ENCODE measurements at regions not wholly inside any gene's neighbourhood (a gene's known extent, or its start where the extent isn't known, plus 50 kb on each side); places are given as distances from the start of the nearest gene placed in this dataset.

GRCh38 chr5:120367896-120368634, 96.0 kb upstream of the PRR16 start:
- Histone ChIP-seq H2BK5ac (ENCODE audit: low read length) (no peak overlapping the region), H3K23ac (ENCODE audit: low read depth, low read length, poor library complexity) (peak overlapping the region; percentile 49), H3K4me1 (ENCODE audit: control insufficient read depth in 2 of 2, insufficient read depth in 1 of 2, low read depth in 1 of 2, low read length in 2 of 2) (no peaks in the 10 kb centered on the region), H3K4me3 (ENCODE audit: low read length in 2 of 2) (no peak overlapping the region), H3K27ac (replicated peaks; ENCODE audit: low read length) (no peak overlapping the region), H3K9me3 (replicated peaks in 1 of 2; ENCODE audit: control insufficient read depth in 2 of 2, insufficient read depth in 1 of 2, low read depth in 1 of 2, low read length in 2 of 2) (peaks cover 0 to 9% of the 10 kb centered on the region in 2 donors), H2BK120ac (ENCODE audit: low read depth, low read length) (no peak overlapping the region), H3K36me3 (replicated peaks in 1 of 2; ENCODE audit: control insufficient read depth in 2 of 2, insufficient read depth in 2 of 2, low read length in 2 of 2) (no peaks in the 10 kb centered on the region), H4K8ac (ENCODE audit: low read depth, low read length) (no peak overlapping the region), H2AFZ (ENCODE audit: low read length) (no peak overlapping the region), H3K18ac (ENCODE audit: low read length) (peak overlapping the region; percentile 72), H2BK12ac (ENCODE audit: low read length) (no peak overlapping the region), H3K4ac (ENCODE audit: low read length) (no peak overlapping the region), H2AK5ac (ENCODE audit: low read depth, low read length) (no peak overlapping the region), H3K9ac (ENCODE audit: low read depth, low read length, poor library complexity) (no peak overlapping the region), H3K14ac (ENCODE audit: low read length) (no peak overlapping the region), H3K27me3 (ENCODE audit: control insufficient read depth in 3 of 3, insufficient read depth in 3 of 3, low read depth in 1 of 3, low read length in 3 of 3) (no peaks in the 10 kb centered on the region), H4K91ac (ENCODE audit: low read depth, low read length, poor library complexity) (no peak overlapping the region), H3K4me2 (ENCODE audit: insufficient read depth, low read length, poor library complexity, severe bottlenecking) (no peak overlapping the region), H2BK15ac (ENCODE audit: low read length) (no peak overlapping the region), H3K79me1 (ENCODE audit: low read depth, low read length) (no peaks in the 10 kb centered on the region)
- no peak for DNase-seq (ENCODE audit: low spot score)
- WGBS, 2 donors (ENCODE audit: extremely low coverage in 2 of 2, insufficient read length in 2 of 2, insufficient replicate concordance in 1 of 2), result no CpG with 5 or more reads among the region's 13 CpGs

- H3K4me2 ChIP-seq (ENCODE audit: insufficient read depth, low read length, poor library complexity, severe bottlenecking), result no peak overlapping the region
- no peaks in the 10 kb centered on the region for H3K36me3 ChIP-seq (replicated peaks in 1 of 2; ENCODE audit: control insufficient read depth in 2 of 2, insufficient read depth in 2 of 2, low read length in 2 of 2)
- no peak overlapping the region for H2BK5ac ChIP-seq (ENCODE audit: low read length)
- H3K79me1 ChIP-seq (ENCODE audit: low read depth, low read length), result no peaks in the 10 kb centered on the region
- no peak overlapping the region for H3K14ac ChIP-seq (ENCODE audit: low read length)
- DNase-seq (ENCODE audit: low spot score), result no peak
- H3K23ac ChIP-seq (ENCODE audit: low read depth, low read length, poor library complexity), result no peak overlapping the region
- H3K4ac ChIP-seq (ENCODE audit: low read length), result no peak overlapping the region
- H3K18ac ChIP-seq (ENCODE audit: low read length), result peak overlapping the region; percentile 72
- no peak overlapping the region for H3K27ac ChIP-seq (replicated peaks; ENCODE audit: low read length)
- no peak overlapping the region for H2AK5ac ChIP-seq (ENCODE audit: low read depth, low read length)
- H2BK12ac ChIP-seq (ENCODE audit: low read length), result peak overlapping the region; percentile 77
- WGBS, 2 donors (ENCODE audit: extremely low coverage in 2 of 2, insufficient read length in 2 of 2, insufficient replicate concordance in 1 of 2), result no CpG with 5 or more reads among the region's 8 CpGs
- H3K4me3 ChIP-seq (ENCODE audit: low read length in 2 of 2), result peak overlapping the region in 1 of 2 donors; percentile 35
- H2BK120ac ChIP-seq (ENCODE audit: low read depth, low read length), result peak overlapping the region; percentile 52
- H3K9ac ChIP-seq (ENCODE audit: low read depth, low read length, poor library complexity), result no peak overlapping the region
- H2BK15ac ChIP-seq (ENCODE audit: low read length), result no peak overlapping the region
- no peak overlapping the region for H4K8ac ChIP-seq (ENCODE audit: low read depth, low read length)
- no peak overlapping the region for H2AFZ ChIP-seq (ENCODE audit: low read length)
- no peaks in the 10 kb centered on the region for H3K4me1 ChIP-seq (ENCODE audit: control insufficient read depth in 2 of 2, insufficient read depth in 1 of 2, low read depth in 1 of 2, low read length in 2 of 2)
- no peaks in the 10 kb centered on the region for H3K27me3 ChIP-seq (ENCODE audit: control insufficient read depth in 3 of 3, insufficient read depth in 3 of 3, low read depth in 1 of 3, low read length in 3 of 3)
- no peak overlapping the region for H4K91ac ChIP-seq (ENCODE audit: low read depth, low read length, poor library complexity)
- H3K9me3 ChIP-seq (replicated peaks in 1 of 2; ENCODE audit: control insufficient read depth in 2 of 2, insufficient read depth in 1 of 2, low read depth in 1 of 2, low read length in 2 of 2), result peaks cover 0 to 9% of the 10 kb centered on the region in 2 donors
Observed at GRCh38 chr5:120368923-120369715, 95.0 kb upstream of the PRR16 start.

- no peak overlapping the region for H3K18ac ChIP-seq (ENCODE audit: low read length)
- no peaks in the 10 kb centered on the region for H3K36me3 ChIP-seq (replicated peaks in 1 of 2; ENCODE audit: control insufficient read depth in 2 of 2, insufficient read depth in 2 of 2, low read length in 2 of 2)
- H3K23ac ChIP-seq (ENCODE audit: low read depth, low read length, poor library complexity), result no peak overlapping the region
- WGBS, 2 donors (ENCODE audit: extremely low coverage in 2 of 2, insufficient read length in 2 of 2, insufficient replicate concordance in 1 of 2), result no CpG with 5 or more reads among the region's 3 CpGs
- H3K9ac ChIP-seq (ENCODE audit: low read depth, low read length, poor library complexity), result no peak overlapping the region
- H3K4me1 ChIP-seq (ENCODE audit: control insufficient read depth in 2 of 2, insufficient read depth in 1 of 2, low read depth in 1 of 2, low read length in 2 of 2), result no peaks in the 10 kb centered on the region
- no peak overlapping the region for H3K14ac ChIP-seq (ENCODE audit: low read length)
- no peak overlapping the region for H2BK120ac ChIP-seq (ENCODE audit: low read depth, low read length)
- H3K4ac ChIP-seq (ENCODE audit: low read length), result no peak overlapping the region
- no peak overlapping the region for H2BK15ac ChIP-seq (ENCODE audit: low read length)
- no peak overlapping the region for H2BK12ac ChIP-seq (ENCODE audit: low read length)
- H3K79me1 ChIP-seq (ENCODE audit: low read depth, low read length), result no peaks in the 10 kb centered on the region
- peaks cover 0 to 9% of the 10 kb centered on the region in 2 donors for H3K9me3 ChIP-seq (replicated peaks in 1 of 2; ENCODE audit: control insufficient read depth in 2 of 2, insufficient read depth in 1 of 2, low read depth in 1 of 2, low read length in 2 of 2)
- H4K91ac ChIP-seq (ENCODE audit: low read depth, low read length, poor library complexity), result no peak overlapping the region
- no peak for DNase-seq (ENCODE audit: low spot score)
- H3K4me2 ChIP-seq (ENCODE audit: insufficient read depth, low read length, poor library complexity, severe bottlenecking), result no peak overlapping the region
- no peaks in the 10 kb centered on the region for H3K27me3 ChIP-seq (ENCODE audit: control insufficient read depth in 3 of 3, insufficient read depth in 3 of 3, low read depth in 1 of 3, low read length in 3 of 3)
- no peak overlapping the region for H2BK5ac ChIP-seq (ENCODE audit: low read length)
- H3K27ac ChIP-seq (replicated peaks; ENCODE audit: low read length), result no peak overlapping the region
- no peak overlapping the region for H2AK5ac ChIP-seq (ENCODE audit: low read depth, low read length)
- H3K4me3 ChIP-seq (ENCODE audit: low read length in 2 of 2), result no peak overlapping the region
- no peak overlapping the region for H2AFZ ChIP-seq (ENCODE audit: low read length)
- H4K8ac ChIP-seq (ENCODE audit: low read depth, low read length), result no peak overlapping the region
Observed at GRCh38 chr5:120372899-120373298, 91.2 kb upstream of the PRR16 start.

GRCh38 chr5:120375248-120375647, 88.9 kb upstream of the PRR16 start:
- Histone ChIP-seq H3K79me1 (ENCODE audit: low read depth, low read length) (no peaks in the 10 kb centered on the region), H2BK120ac (ENCODE audit: low read depth, low read length) (no peak overlapping the region), H3K36me3 (replicated peaks in 1 of 2; ENCODE audit: control insufficient read depth in 2 of 2, insufficient read depth in 2 of 2, low read length in 2 of 2) (no peaks in the 10 kb centered on the region), H4K91ac (ENCODE audit: low read depth, low read length, poor library complexity) (no peak overlapping the region), H2BK15ac (ENCODE audit: low read length) (no peak overlapping the region), H2BK12ac (ENCODE audit: low read length) (no peak overlapping the region), H2AFZ (ENCODE audit: low read length) (no peak overlapping the region), H3K4me3 (ENCODE audit: low read length in 2 of 2) (no peak overlapping the region), H3K14ac (ENCODE audit: low read length) (no peak overlapping the region), H2AK5ac (ENCODE audit: low read depth, low read length) (no peak overlapping the region), H2BK5ac (ENCODE audit: low read length) (no peak overlapping the region), H3K4me2 (ENCODE audit: insufficient read depth, low read length, poor library complexity, severe bottlenecking) (no peak overlapping the region), H3K23ac (ENCODE audit: low read depth, low read length, poor library complexity) (no peak overlapping the region), H4K8ac (ENCODE audit: low read depth, low read length) (no peak overlapping the region), H3K9ac (ENCODE audit: low read depth, low read length, poor library complexity) (no peak overlapping the region), H3K9me3 (replicated peaks in 1 of 2; ENCODE audit: control insufficient read depth in 2 of 2, insufficient read depth in 1 of 2, low read depth in 1 of 2, low read length in 2 of 2) (no peaks in the 10 kb centered on the region), H3K27ac (replicated peaks; ENCODE audit: low read length) (no peak overlapping the region), H3K18ac (ENCODE audit: low read length) (no peak overlapping the region), H3K4me1 (ENCODE audit: control insufficient read depth in 2 of 2, insufficient read depth in 1 of 2, low read depth in 1 of 2, low read length in 2 of 2) (no peaks in the 10 kb centered on the region), H3K4ac (ENCODE audit: low read length) (no peak overlapping the region), H3K27me3 (ENCODE audit: control insufficient read depth in 3 of 3, insufficient read depth in 3 of 3, low read depth in 1 of 3, low read length in 3 of 3) (no peaks in the 10 kb centered on the region)
- WGBS, 2 donors (ENCODE audit: extremely low coverage in 2 of 2, insufficient read length in 2 of 2, insufficient replicate concordance in 1 of 2), result no CpG with 5 or more reads among the region's 1 CpG
- no peak for DNase-seq (ENCODE audit: low spot score)

All from neuronal stem cell (in vitro differentiated cells).